GM23248 (cell line): ENCODE measurements at regions not wholly inside any gene's neighbourhood (a gene's known extent, or its start where the extent isn't known, plus 50 kb on each side); places are given as distances from the start of the nearest gene placed in this dataset.

Experiments
- EZH2 ChIP-seq: fragments of 200-600 bp; sonication (generic); IDR thresholded peaks from 2 replicates; pipeline ENCODE4 v1.6.1; 2018; ENCODE audit warnings: antibody characterized with exemption, mild to moderate bottlenecking; ENCODE audit not compliant: insufficient read depth, poor library complexity, severe bottlenecking
- EZH2phosphoT487 ChIP-seq: fragments of 200-600 bp; sonication (generic); IDR thresholded peaks from 2 replicates; pipeline ENCODE4 v1.6.1; 2018; ENCODE audit warnings: antibody characterized with exemption, moderate library complexity, mild to moderate bottlenecking, low read depth; ENCODE audit not compliant: insufficient read depth

- no peak for TF ChIP-seq EZH2
- TF ChIP-seq EZH2phosphoT487, result no peak
Observed at GRCh38 chr5:144032375-144032774, 138.1 kb downstream of the YIPF5 start.
